ENCODE measurements at regions not wholly inside any gene's neighbourhood (a gene's known extent, or its start where the extent isn't known, plus 50 kb on each side); places are given as distances from the start of the nearest gene placed in this dataset.

DNA sequence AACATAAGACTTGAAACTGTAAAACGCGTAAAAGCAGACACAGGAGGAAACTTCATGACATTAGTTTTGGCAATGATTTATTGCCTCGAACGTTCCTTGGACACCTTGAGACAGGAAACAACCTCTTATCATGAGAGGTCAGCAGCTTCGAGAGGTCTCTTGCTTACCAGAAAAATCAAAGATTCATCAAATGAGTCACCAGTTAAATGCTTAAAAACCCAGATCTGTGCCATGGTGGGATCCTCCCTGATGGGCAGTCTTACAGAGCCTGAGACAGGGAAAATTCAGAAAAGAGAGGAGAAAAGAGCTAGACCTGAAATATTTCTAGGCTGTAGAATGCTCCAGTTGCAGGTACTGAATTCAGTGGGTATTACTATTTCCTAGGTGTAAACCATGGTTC, 1093.9 kb downstream of the AACS start:
- no peak for TF ChIP-seq CTCF (IDR thresholded peaks at IDR 0.05; ENCODE audit: poor library complexity, severe bottlenecking)
- no peak for TF ChIP-seq SMC3 (conservative IDR thresholded peaks at IDR 0.05; ENCODE audit: poor library complexity)
- TF ChIP-seq EP300 (conservative IDR thresholded peaks at IDR 0.05; ENCODE audit: poor library complexity, severe bottlenecking) = no peak
